ENCODE measurements at regions not wholly inside any gene's neighbourhood (a gene's known extent, or its start where the extent isn't known, plus 50 kb on each side); places are given as distances from the start of the nearest gene placed in this dataset. TPM values are rescaled to one million over a fixed set of nuclear protein-coding genes. Genes with fewer than 3 reads are reported as not detected.

GRCh38 chr2:15886231-15886630 lies 54.1 kb upstream of the MYCN start:
- ATAC-seq (no peak), DNase-seq (no peak)
- H3K4me3 ChIP-seq: no peak overlapping the region
- intact Hi-C loops (cut with DNase I): no loop called here
- H3K27ac ChIP-seq: no peak overlapping the region
- no peaks in the 10 kb centered on the region for H3K4me1 ChIP-seq
- no peak for TF ChIP-seq POLR2A (IDR thresholded peaks at IDR 0.05)
- no peak for TF ChIP-seq CTCF (IDR thresholded peaks at IDR 0.05)
- H3K9me3 ChIP-seq: no peaks in the 10 kb centered on the region
- 73 to 74% methylated on average over 6 of the region's 6 CpGs for WGBS, 2 donors
- no peaks in the 10 kb centered on the region for H3K36me3 ChIP-seq (replicated peaks in 1 of 2; ENCODE audit: insufficient read depth in 1 of 2, low read depth in 2 of 2)
- no peaks in the 10 kb centered on the region for H3K27me3 ChIP-seq

- Histone ChIP-seq H3K36me3 (replicated peaks in 1 of 2; ENCODE audit: insufficient read depth in 1 of 2, low read depth in 2 of 2) (no peaks in the 10 kb centered on the region), H3K4me1 (no peaks in the 10 kb centered on the region), H3K27me3 (no peaks in the 10 kb centered on the region), H3K4me3 (no peak overlapping the region), H3K9me3 (no peaks in the 10 kb centered on the region), H3K27ac (no peak overlapping the region)
- TF ChIP-seq POLR2A (IDR thresholded peaks at IDR 0.05) (no peak), CTCF (IDR thresholded peaks at IDR 0.05) (no peak)
- DNase-seq (no peak), ATAC-seq (no peak)
- intact Hi-C loops (cut with DNase I): no loop called here
- WGBS, 2 donors: 60 to 63% methylated on average over 12 to 14 of the region's 15 CpGs
Measured at GRCh38 chr2:15889442-15890123, 50.8 kb upstream of the MYCN start.

- TF ChIP-seq CTCF (IDR thresholded peaks at IDR 0.05) (no peak), POLR2A (IDR thresholded peaks at IDR 0.05) (no peak)
- WGBS, 2 donors: 80 to 81% methylated on average over 15 to 18 of the region's 18 CpGs
Measured at GRCh38 chr2:15890124-15890754, 50.1 kb upstream of the MYCN start.

More at GRCh38 chr2:15890124-15890754, 50.1 kb upstream of the MYCN start:
- intact Hi-C loops (cut with DNase I): no loop called here
- Histone ChIP-seq H3K9me3 (no peaks in the 10 kb centered on the region), H3K4me1 (no peaks in the 10 kb centered on the region), H3K27me3 (no peaks in the 10 kb centered on the region), H3K4me3 (no peak overlapping the region), H3K27ac (no peak overlapping the region), H3K36me3 (replicated peaks in 1 of 2; ENCODE audit: insufficient read depth in 1 of 2, low read depth in 2 of 2) (no peaks in the 10 kb centered on the region)
- ATAC-seq (no peak), DNase-seq (no peak)

Small RNA genes in the stretch of these regions (small RNA-seq; reads per million reads assigned to genes)
- gene RNU5E-7P: not detected

Data from body of pancreas (tissue), 4 donors.